ENCODE measurements at regions not wholly inside any gene's neighbourhood (a gene's known extent, or its start where the extent isn't known, plus 50 kb on each side); places are given as distances from the start of the nearest gene placed in this dataset.

- TF ChIP-seq CTCF (IDR thresholded peaks at IDR 0.05) = no peak
- TF ChIP-seq POLR2A (IDR thresholded peaks at IDR 0.05) = no peak
Observed at GRCh38 chr18:78123144-78123909, 856.3 kb upstream of the SALL3 start.
